ENCODE measurements at regions not wholly inside any gene's neighbourhood (a gene's known extent, or its start where the extent isn't known, plus 50 kb on each side); places are given as distances from the start of the nearest gene placed in this dataset.

DNA sequence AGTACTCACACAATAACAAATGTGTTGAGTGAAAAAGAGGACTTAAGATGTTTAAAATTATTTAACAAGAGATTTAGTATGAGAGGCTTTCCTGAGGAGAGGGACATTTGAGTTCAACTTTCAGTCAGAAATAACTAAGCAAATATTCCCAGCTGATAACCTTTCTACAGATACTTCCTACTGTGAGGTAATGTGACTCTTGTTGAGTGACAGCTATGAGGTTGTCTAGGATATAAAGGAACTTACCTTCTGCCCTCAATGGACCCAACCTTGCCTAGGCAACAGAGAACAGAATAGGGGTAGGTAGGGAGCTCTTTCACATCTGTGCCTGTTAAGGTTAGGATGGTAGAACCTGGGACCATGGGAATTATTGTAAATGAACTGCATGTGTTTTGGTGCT is 54.7 kb downstream of the GLUD2 start:
- no peak overlapping the region for H3K9ac ChIP-seq (ENCODE audit: low read depth, low read length)
- H3K9me3 ChIP-seq (ENCODE audit: control insufficient read depth, insufficient read depth, low read length), result no peaks in the 10 kb centered on the region
- H3K4me3 ChIP-seq (ENCODE audit: low read depth, low read length), result no peak overlapping the region
- no peaks in the 10 kb centered on the region for H3K36me3 ChIP-seq (ENCODE audit: control insufficient read depth, insufficient read depth, low read length)
- no peaks in the 10 kb centered on the region for H3K27me3 ChIP-seq (ENCODE audit: control insufficient read depth, insufficient read depth, low read length)
- no peaks in the 10 kb centered on the region for H3K4me1 ChIP-seq (ENCODE audit: control insufficient read depth, insufficient read depth, low read length)

DNA sequence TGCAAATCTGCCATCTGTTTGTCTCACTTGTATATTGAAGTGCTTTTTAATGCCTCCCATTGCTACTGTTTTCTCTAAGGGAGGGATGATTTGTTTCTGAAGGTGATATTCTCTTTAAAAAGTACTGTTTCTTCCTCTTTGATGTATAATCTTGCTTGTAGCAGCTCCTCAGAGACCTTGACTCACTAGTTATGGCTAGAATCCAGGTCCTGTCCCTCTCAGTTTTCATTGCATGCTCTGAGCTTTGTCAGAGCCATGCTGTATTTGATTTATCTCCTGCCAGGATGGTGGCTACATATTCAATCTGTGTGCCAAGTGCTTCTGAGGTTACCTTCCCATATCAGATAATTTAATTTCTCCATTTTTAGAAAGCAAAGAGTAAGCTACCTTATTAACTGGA is 56.0 kb downstream of the GLUD2 start:
- Histone ChIP-seq H3K9ac (ENCODE audit: low read depth, low read length) (no peak overlapping the region), H3K9me3 (ENCODE audit: control insufficient read depth, insufficient read depth, low read length) (no peaks in the 10 kb centered on the region), H3K36me3 (ENCODE audit: control insufficient read depth, insufficient read depth, low read length) (no peaks in the 10 kb centered on the region), H3K4me1 (ENCODE audit: control insufficient read depth, insufficient read depth, low read length) (no peaks in the 10 kb centered on the region), H3K27me3 (ENCODE audit: control insufficient read depth, insufficient read depth, low read length) (no peaks in the 10 kb centered on the region), H3K4me3 (ENCODE audit: low read depth, low read length) (no peak overlapping the region)

- H3K27me3 ChIP-seq (ENCODE audit: control insufficient read depth, insufficient read depth, low read length), result no peaks in the 10 kb centered on the region
- H3K4me1 ChIP-seq (ENCODE audit: control insufficient read depth, insufficient read depth, low read length), result no peaks in the 10 kb centered on the region
- no peak overlapping the region for H3K9ac ChIP-seq (ENCODE audit: low read depth, low read length)
- no peak overlapping the region for H3K4me3 ChIP-seq (ENCODE audit: low read depth, low read length)
- no peaks in the 10 kb centered on the region for H3K36me3 ChIP-seq (ENCODE audit: control insufficient read depth, insufficient read depth, low read length)
- no peaks in the 10 kb centered on the region for H3K9me3 ChIP-seq (ENCODE audit: control insufficient read depth, insufficient read depth, low read length)
Observed at GRCh38 chrX:121106484-121107235, 59.2 kb downstream of the GLUD2 start.

- Histone ChIP-seq H3K9me3 (ENCODE audit: control insufficient read depth, insufficient read depth, low read length) (no peaks in the 10 kb centered on the region), H3K36me3 (ENCODE audit: control insufficient read depth, insufficient read depth, low read length) (no peaks in the 10 kb centered on the region), H3K27me3 (ENCODE audit: control insufficient read depth, insufficient read depth, low read length) (no peaks in the 10 kb centered on the region), H3K4me3 (ENCODE audit: low read depth, low read length) (no peak overlapping the region), H3K4me1 (ENCODE audit: control insufficient read depth, insufficient read depth, low read length) (no peaks in the 10 kb centered on the region), H3K9ac (ENCODE audit: low read depth, low read length) (no peak overlapping the region)
Observed at GRCh38 chrX:121109986-121110385, 62.6 kb downstream of the GLUD2 start.

DNA sequence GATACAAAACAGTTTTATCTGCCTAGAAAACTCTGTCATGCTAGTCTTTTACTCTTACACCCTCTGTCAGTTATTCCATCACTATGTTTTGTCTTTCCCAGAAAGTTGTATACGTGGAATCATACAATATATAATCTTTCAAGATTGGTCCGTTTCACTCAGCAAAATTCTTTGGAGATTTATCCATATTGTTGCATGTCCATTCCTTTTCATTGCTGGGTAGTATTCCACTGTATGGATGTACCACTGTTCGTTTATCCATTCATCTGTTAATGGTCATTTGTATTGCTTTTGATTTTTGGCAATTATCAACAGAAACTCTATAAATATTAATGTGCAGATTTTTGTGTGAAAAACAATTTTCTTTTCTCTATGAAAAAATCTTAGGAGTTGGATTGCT is 63.1 kb downstream of the GLUD2 start:
- no peaks in the 10 kb centered on the region for H3K36me3 ChIP-seq (ENCODE audit: control insufficient read depth, insufficient read depth, low read length)
- H3K9ac ChIP-seq (ENCODE audit: low read depth, low read length), result no peak overlapping the region
- no peaks in the 10 kb centered on the region for H3K27me3 ChIP-seq (ENCODE audit: control insufficient read depth, insufficient read depth, low read length)
- H3K4me3 ChIP-seq (ENCODE audit: low read depth, low read length), result no peak overlapping the region
- no peaks in the 10 kb centered on the region for H3K4me1 ChIP-seq (ENCODE audit: control insufficient read depth, insufficient read depth, low read length)
- no peaks in the 10 kb centered on the region for H3K9me3 ChIP-seq (ENCODE audit: control insufficient read depth, insufficient read depth, low read length)

- H3K36me3 ChIP-seq (ENCODE audit: control insufficient read depth, insufficient read depth, low read length), result no peaks in the 10 kb centered on the region
- no peaks in the 10 kb centered on the region for H3K27me3 ChIP-seq (ENCODE audit: control insufficient read depth, insufficient read depth, low read length)
- no peaks in the 10 kb centered on the region for H3K4me1 ChIP-seq (ENCODE audit: control insufficient read depth, insufficient read depth, low read length)
- no peaks in the 10 kb centered on the region for H3K9me3 ChIP-seq (ENCODE audit: control insufficient read depth, insufficient read depth, low read length)
- H3K9ac ChIP-seq (ENCODE audit: low read depth, low read length), result no peak overlapping the region
- H3K4me3 ChIP-seq (ENCODE audit: low read depth, low read length), result no peak overlapping the region
Observed at GRCh38 chrX:121114691-121115090, 67.3 kb downstream of the GLUD2 start.

DNA sequence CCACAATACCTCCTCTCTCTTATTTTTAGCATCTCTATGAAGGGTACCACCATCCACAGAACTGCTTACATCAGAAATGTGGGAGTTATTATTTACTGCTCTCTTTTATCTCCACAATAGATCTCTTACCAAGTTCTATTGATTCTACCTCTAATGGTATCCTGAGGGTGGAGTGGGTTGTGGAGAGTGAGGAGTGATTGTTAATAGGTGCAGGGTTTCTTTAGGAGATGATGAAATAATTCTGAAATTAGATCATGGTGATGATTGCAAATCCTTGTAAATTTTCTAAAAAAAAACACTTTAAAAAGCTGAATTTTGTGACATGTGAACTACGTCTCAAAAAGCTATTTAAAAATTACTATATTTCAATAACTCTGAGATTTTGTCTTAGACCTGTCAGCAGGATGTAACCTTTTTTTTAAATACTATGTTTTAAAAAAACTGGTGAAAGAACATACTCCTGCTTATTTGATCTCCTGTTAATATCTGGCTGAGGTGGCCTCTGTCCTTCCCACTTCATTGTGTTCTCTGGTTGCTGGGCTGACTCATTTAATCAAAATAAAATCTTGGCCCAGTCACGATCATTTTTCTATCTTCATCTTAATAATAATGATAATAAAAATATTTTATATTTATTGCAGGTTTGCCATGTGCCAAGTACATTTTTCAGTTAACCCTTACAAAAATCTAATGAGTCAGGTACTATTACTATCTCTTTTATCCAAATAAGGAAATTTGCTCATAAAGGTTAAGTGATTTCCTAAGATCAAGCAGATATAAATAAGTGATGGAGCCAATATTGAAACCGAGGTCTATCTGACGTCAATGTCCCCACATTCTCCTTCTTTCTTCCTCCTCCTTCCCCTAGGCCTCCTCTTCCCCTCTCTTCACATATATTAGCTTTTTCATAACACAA is 73.5 kb downstream of the GLUD2 start:
- H3K4me1 ChIP-seq (ENCODE audit: control insufficient read depth, insufficient read depth, low read length), result no peaks in the 10 kb centered on the region
- no peak overlapping the region for H3K4me3 ChIP-seq (ENCODE audit: low read depth, low read length)
- H3K27me3 ChIP-seq (ENCODE audit: control insufficient read depth, insufficient read depth, low read length), result no peaks in the 10 kb centered on the region
- no peaks in the 10 kb centered on the region for H3K36me3 ChIP-seq (ENCODE audit: control insufficient read depth, insufficient read depth, low read length)
- no peaks in the 10 kb centered on the region for H3K9me3 ChIP-seq (ENCODE audit: control insufficient read depth, insufficient read depth, low read length)
- no peak overlapping the region for H3K9ac ChIP-seq (ENCODE audit: low read depth, low read length)

GRCh38 chrX:121122332-121122731 is 74.9 kb downstream of the GLUD2 start:
- Histone ChIP-seq H3K9ac (ENCODE audit: low read depth, low read length) (no peak overlapping the region), H3K36me3 (ENCODE audit: control insufficient read depth, insufficient read depth, low read length) (no peaks in the 10 kb centered on the region), H3K27me3 (ENCODE audit: control insufficient read depth, insufficient read depth, low read length) (no peaks in the 10 kb centered on the region), H3K4me1 (ENCODE audit: control insufficient read depth, insufficient read depth, low read length) (no peaks in the 10 kb centered on the region), H3K4me3 (ENCODE audit: low read depth, low read length) (no peak overlapping the region), H3K9me3 (ENCODE audit: control insufficient read depth, insufficient read depth, low read length) (no peaks in the 10 kb centered on the region)

DNA sequence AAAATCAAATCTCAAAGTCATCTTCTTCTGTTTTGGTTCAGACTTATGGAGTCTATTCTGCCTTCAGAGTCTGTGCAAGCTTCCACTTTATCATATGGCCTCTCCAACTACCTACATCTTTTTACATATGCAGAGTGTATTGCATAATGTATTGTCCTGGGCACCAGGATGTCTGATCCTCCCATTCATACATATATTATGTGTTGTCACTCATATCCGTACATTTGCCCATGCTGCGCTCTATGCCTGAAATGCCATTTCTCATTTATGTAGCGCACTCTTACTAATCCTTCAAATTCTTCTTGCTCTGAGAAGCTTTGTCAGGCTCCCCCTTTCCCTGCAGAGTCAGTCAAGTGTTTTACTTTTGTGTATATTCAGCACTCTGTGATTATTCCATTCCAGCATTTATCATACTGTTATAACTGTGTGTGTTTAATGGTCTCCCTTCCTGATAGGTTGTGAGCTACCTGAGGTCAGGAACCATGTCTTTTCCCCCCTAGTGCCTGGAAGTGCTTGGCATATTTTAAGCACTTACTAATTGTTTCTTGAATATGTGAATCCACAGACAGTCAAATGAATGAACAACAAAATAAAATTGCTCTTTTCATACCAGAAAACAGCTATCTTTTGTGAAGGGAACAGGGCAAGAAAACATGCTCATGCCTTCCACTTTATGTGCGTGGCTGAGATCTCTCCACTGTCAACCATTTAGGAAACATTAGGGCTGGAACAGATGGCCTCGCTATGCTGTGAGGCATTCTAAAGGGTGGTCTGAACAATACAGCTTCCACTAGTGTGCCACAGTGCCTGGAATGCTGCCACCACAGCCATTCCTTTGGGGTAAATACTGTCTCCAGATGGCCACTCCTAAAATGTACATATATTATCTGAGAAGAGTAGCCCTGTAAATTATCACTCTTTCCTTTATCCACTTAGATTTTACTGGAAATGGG is 81.8 kb downstream of the GLUD2 start:
- Histone ChIP-seq H3K27me3 (ENCODE audit: control insufficient read depth, insufficient read depth, low read length) (no peaks in the 10 kb centered on the region), H3K9ac (ENCODE audit: low read depth, low read length) (no peak overlapping the region), H3K9me3 (ENCODE audit: control insufficient read depth, insufficient read depth, low read length) (no peaks in the 10 kb centered on the region), H3K4me1 (ENCODE audit: control insufficient read depth, insufficient read depth, low read length) (no peaks in the 10 kb centered on the region), H3K4me3 (ENCODE audit: low read depth, low read length) (no peak overlapping the region), H3K36me3 (ENCODE audit: control insufficient read depth, insufficient read depth, low read length) (no peaks in the 10 kb centered on the region)

DNA sequence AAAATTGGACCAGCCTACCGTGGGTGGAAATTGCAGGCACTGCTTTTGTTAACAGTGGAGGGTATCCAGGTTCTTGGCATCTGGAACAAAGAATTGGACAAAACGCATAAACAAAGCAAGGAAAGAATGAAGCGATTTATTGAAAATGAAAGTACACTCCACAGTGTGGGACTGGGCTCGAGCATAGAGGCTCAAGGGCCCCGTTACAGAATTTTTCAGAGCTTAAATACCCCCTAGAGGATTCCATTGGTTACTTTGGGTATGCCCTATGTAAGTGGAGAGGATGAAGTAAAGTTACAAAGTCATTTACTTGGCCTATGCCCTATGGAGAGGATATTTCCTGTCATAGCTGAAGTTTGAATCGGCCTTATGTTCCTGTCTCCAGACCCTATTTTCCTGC is 85.3 kb downstream of the GLUD2 start:
- H3K4me1 ChIP-seq (ENCODE audit: control insufficient read depth, insufficient read depth, low read length), result no peaks in the 10 kb centered on the region
- no peaks in the 10 kb centered on the region for H3K9me3 ChIP-seq (ENCODE audit: control insufficient read depth, insufficient read depth, low read length)
- H3K4me3 ChIP-seq (ENCODE audit: low read depth, low read length), result no peak overlapping the region
- H3K36me3 ChIP-seq (ENCODE audit: control insufficient read depth, insufficient read depth, low read length), result no peaks in the 10 kb centered on the region
- no peaks in the 10 kb centered on the region for H3K27me3 ChIP-seq (ENCODE audit: control insufficient read depth, insufficient read depth, low read length)
- no peak overlapping the region for H3K9ac ChIP-seq (ENCODE audit: low read depth, low read length)

- Histone ChIP-seq H3K4me3 (ENCODE audit: low read depth, low read length) (no peak overlapping the region), H3K27me3 (ENCODE audit: control insufficient read depth, insufficient read depth, low read length) (no peaks in the 10 kb centered on the region), H3K9me3 (ENCODE audit: control insufficient read depth, insufficient read depth, low read length) (no peaks in the 10 kb centered on the region), H3K36me3 (ENCODE audit: control insufficient read depth, insufficient read depth, low read length) (no peaks in the 10 kb centered on the region), H3K4me1 (ENCODE audit: control insufficient read depth, insufficient read depth, low read length) (no peaks in the 10 kb centered on the region), H3K9ac (ENCODE audit: low read depth, low read length) (no peak overlapping the region)
Observed at GRCh38 chrX:121135488-121136207, 88.2 kb downstream of the GLUD2 start.
